H1 (cell line): ENCODE measurements at regions not wholly inside any gene's neighbourhood (a gene's known extent, or its start where the extent isn't known, plus 50 kb on each side); places are given as distances from the start of the nearest gene placed in this dataset.

Experiments used
- MAX ChIP-seq: IDR thresholded peaks from 2 replicates; pipeline ENCODE4 v1.6.1; 2012; ENCODE audit warnings: inconsistent platforms
- TEAD4 ChIP-seq: IDR thresholded peaks from 2 replicates; pipeline ENCODE4 v1.6.1; 2012; ENCODE audit warnings: low read depth, low read length, inconsistent platforms, mixed read lengths

- TF ChIP-seq MAX (no peak), TEAD4 (no peak)
These were observed 117.7 kb downstream of the RPIA start (continued) for GRCh38 chr2:88809216-88809615.
